ENCODE measurements at regions not wholly inside any gene's neighbourhood (a gene's known extent, or its start where the extent isn't known, plus 50 kb on each side); places are given as distances from the start of the nearest gene placed in this dataset.

DNA sequence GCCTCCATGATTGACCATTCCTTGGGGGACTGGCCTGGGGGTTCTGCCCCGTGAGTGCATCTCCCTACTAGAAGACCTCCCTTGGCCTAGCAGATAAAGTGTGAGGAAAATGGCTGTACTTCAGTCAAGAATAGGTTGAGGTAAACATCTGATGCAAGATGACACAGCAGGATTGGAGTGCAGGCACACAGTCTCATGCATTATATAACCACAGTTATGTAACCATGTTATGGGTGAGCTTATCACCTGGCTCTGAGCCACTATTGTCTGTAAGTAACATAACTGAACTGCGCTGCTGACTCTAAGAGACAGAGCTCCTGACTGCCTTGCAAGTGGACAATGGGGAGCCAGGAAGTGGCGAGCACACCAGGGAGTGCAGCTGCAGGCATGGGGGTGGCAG lies 378.7 kb upstream of the ANO5 start:
- TF ChIP-seq POLR2AphosphoS5 (IDR thresholded peaks at IDR 0.05; ENCODE audit: low read depth, low read length) (no peak), REST (IDR thresholded peaks at IDR 0.05; ENCODE audit: insufficient read depth in 1 of 2, low read depth in 2 of 2, low read length in 2 of 2) (no peak), TAF1 (IDR thresholded peaks at IDR 0.05; ENCODE audit: borderline replicate concordance, insufficient read depth, low read length) (no peak)

- TF ChIP-seq TAF1 (IDR thresholded peaks at IDR 0.05; ENCODE audit: borderline replicate concordance, insufficient read depth, low read length) = no peak
- no peak for TF ChIP-seq REST (IDR thresholded peaks at IDR 0.05; ENCODE audit: insufficient read depth in 1 of 2, low read depth in 2 of 2, low read length in 2 of 2)
- no peak for TF ChIP-seq FOXP2 (optimal IDR thresholded peaks at IDR 0.05; ENCODE audit: borderline replicate concordance, extremely low read depth, extremely low read length, insufficient read depth)
- no peak for TF ChIP-seq POLR2AphosphoS5 (IDR thresholded peaks at IDR 0.05; ENCODE audit: low read depth, low read length)
- no peak for TF ChIP-seq SIN3A (IDR thresholded peaks at IDR 0.05; ENCODE audit: borderline replicate concordance, insufficient read depth, low read length)
These were observed 375.2 kb upstream of the ANO5 start for GRCh38 chr11:21817696-21818095.

GRCh38 chr11:21820176-21820575 lies 372.7 kb upstream of the ANO5 start:
- no peak for TF ChIP-seq TAF1 (IDR thresholded peaks at IDR 0.05; ENCODE audit: borderline replicate concordance, insufficient read depth, low read length)
- TF ChIP-seq FOXP2 (optimal IDR thresholded peaks at IDR 0.05; ENCODE audit: borderline replicate concordance, extremely low read depth, extremely low read length, insufficient read depth) = no peak
- TF ChIP-seq POLR2AphosphoS5 (IDR thresholded peaks at IDR 0.05; ENCODE audit: low read depth, low read length) = no peak
- TF ChIP-seq SIN3A (IDR thresholded peaks at IDR 0.05; ENCODE audit: borderline replicate concordance, insufficient read depth, low read length) = no peak

- TF ChIP-seq REST (IDR thresholded peaks at IDR 0.05; ENCODE audit: insufficient read depth in 1 of 2, low read depth in 2 of 2, low read length in 2 of 2) (no peak), FOXP2 (optimal IDR thresholded peaks at IDR 0.05; ENCODE audit: borderline replicate concordance, extremely low read depth, extremely low read length, insufficient read depth) (no peak), SIN3A (IDR thresholded peaks at IDR 0.05; ENCODE audit: borderline replicate concordance, insufficient read depth, low read length) (no peak), POLR2AphosphoS5 (IDR thresholded peaks at IDR 0.05; ENCODE audit: low read depth, low read length) (no peak), TAF1 (IDR thresholded peaks at IDR 0.05; ENCODE audit: borderline replicate concordance, insufficient read depth, low read length) (no peak)
These were observed 367.8 kb upstream of the ANO5 start for GRCh38 chr11:21825127-21825526.

- TF ChIP-seq TAF1 (IDR thresholded peaks at IDR 0.05; ENCODE audit: borderline replicate concordance, insufficient read depth, low read length) (no peak), REST (IDR thresholded peaks at IDR 0.05; ENCODE audit: insufficient read depth in 1 of 2, low read depth in 2 of 2, low read length in 2 of 2) (no peak), SIN3A (IDR thresholded peaks at IDR 0.05; ENCODE audit: borderline replicate concordance, insufficient read depth, low read length) (no peak), POLR2AphosphoS5 (IDR thresholded peaks at IDR 0.05; ENCODE audit: low read depth, low read length) (no peak), FOXP2 (optimal IDR thresholded peaks at IDR 0.05; ENCODE audit: borderline replicate concordance, extremely low read depth, extremely low read length, insufficient read depth) (no peak)
These were observed 354.5 kb upstream of the ANO5 start for GRCh38 chr11:21838427-21838826.
